ENCODE measurements at regions not wholly inside any gene's neighbourhood (a gene's known extent, or its start where the extent isn't known, plus 50 kb on each side); places are given as distances from the start of the nearest gene placed in this dataset.

DNA sequence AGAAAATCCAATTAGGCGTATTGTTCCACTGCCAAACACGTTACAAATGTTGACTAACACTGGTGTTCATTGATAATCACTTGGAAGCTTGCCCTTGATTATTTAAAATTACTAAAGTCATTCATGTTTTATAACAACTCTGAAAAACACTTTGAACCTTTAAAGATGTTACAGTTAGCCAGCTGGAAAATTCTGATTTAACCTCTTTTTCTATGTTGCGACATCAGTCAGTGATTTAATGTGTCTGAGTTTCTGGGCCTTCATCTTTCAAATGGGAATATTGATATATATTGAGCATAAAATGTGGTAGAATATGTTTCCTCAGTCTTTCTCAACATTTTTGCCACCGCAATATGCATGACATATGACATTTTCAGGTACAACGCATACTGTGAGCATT, 274.1 kb upstream of the TENM3 start:
- DNase-seq, result no peak

DNA sequence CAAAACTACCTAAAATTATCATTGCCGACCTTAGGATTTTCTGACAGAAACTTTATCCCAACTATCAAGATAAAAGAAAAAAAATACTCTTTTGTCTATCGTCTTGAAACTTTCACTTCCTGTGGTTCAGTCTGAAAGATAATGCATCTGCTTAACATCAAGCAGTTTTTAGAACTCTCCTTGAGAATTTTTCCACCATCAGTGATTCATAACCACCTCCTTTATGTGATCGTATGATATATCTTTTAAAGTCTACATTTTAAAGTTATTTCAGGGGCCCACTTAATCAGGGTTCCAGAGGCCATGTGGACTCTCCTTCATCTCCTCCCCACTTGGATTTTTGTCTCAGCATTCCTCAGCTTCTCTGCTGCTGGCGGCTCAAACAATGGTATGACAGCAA, 272.8 kb upstream of the TENM3 start:
- DNase-seq, result no peak

DNA sequence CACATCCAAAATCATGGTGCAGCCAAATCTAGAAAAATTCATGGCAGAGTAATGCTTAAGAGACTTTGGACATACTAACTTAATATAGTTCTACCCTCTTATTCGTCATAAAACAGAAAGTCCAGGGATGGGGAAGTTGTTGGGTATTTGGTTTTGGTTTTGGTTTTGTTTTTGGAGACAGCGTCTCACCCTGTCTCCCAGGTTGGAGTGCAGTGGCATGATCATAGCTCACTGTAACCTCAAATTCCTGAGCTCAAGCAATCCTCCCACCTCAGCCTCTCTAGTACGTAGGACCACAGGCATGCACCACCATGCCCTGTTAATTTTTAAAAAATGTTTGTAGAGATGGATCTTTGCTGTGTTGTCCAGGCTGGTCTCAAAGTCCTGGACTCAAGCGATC, 271.8 kb upstream of the TENM3 start:
- no peak for DNase-seq

DNA sequence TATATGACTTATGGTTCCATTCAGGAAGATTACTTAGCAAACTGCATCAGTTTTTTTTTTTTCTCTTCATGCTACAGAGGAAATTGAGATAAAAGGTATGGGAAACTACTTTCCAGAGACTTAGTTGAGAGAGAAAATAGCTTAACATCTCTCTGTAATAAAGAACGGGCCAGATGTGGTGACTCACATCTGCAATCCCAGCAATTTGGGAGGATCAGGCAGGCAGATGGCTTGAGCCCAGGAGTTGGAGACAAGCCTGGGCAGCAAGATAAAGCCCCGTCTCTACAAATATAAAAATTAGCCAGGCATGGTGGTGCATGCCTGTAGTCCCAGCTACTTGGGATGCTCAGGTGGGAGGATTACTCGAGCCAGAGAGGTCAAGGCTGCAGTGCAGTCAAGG, 271.2 kb upstream of the TENM3 start:
- no peak for DNase-seq

DNA sequence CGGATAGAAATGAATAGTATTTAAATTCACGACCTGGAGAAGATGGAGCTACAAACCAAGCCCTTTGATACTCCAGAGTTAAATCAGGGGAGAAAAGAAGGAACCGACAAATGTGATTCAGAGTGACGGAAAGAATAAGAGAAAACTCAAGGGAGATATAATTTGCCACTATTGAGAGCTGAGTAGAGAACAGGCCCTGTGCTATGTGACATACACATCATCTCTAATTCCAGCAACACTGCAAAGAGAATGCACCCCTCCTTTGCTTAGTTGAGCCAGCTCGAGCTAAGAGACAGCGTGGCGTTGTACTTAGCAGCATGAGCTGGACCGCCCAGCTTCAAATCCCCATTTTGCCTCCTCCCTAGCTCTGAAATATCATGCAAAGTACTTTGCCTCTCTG, 266.4 kb upstream of the TENM3 start:
- DNase-seq, result no peak

DNA sequence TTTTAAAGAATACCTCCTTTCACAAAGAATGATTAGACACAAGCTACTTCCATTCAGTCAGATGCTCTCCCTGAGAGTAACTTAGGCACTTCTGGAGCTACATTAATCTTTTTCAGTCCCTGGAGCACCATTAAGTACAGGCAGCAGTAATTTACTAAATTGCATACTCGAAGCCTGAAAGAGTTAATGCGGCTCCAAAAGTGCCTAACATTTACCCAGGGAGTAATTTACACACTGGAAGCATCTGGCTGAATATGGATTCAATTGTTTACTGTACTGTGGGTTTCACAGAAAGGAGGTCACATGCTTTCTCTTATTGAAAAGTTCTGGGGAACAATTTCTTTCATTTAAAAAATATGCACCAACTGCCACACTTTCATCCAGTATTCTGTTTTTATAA, 260.8 kb upstream of the TENM3 start:
- no peak for DNase-seq

DNA sequence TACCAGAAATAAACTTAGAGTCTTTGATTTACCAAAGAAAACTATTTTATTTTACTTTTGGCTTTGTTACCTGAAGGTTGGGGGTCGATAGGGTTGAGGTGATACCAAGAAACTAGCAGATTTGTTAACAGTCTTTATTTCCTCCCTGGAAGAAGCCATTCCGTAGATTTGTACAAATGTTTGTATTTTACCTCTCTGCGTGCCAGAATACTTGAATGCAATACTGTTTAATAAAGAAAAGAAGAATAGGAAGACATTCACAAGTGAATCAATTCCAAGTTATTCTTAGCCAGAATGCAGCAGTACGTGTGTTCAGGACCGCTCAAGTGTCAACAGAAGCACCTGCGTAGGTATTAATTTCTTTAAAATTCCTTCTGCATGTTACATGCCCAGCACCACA, 260.3 kb upstream of the TENM3 start:
- no peak for DNase-seq

DNA sequence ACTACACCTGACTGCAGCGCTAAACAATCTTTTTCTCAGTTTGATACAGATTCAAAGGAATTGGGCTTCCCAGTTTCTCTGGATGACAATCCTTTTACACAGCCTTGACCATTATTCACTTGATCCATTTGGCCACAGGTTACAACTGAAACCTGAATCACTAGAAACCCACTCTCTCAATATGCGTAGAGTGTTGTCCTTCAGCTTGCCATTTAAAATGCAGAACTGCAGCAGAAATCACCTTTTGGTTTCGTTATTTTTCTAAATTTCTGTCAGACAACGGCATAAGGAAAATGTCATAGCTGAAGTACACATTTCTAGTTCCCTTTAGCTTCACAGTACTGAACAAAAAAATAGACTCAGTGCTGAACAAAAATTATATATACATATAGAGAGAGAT, 255.8 kb upstream of the TENM3 start:
- no peak for DNase-seq

DNA sequence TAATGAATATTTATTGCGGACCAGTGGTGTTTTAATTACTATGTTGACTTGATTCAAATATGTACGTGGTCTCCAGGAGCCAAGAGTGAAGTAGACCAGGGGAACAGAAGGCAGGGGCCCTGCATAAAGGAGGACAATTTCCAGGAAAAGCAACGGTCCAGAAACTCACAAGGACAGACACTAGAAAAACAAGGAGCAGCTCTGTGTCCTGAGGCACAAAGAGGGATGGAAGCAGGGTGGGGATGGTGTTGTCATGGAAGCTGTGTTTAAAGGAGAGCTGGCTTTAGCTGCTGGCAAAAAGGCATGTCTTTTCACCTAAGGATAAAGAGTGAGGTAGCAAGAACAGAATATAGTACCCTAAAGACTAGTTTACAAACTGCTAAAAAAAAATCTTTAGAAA, 254.1 kb upstream of the TENM3 start:
- no peak for DNase-seq

DNA sequence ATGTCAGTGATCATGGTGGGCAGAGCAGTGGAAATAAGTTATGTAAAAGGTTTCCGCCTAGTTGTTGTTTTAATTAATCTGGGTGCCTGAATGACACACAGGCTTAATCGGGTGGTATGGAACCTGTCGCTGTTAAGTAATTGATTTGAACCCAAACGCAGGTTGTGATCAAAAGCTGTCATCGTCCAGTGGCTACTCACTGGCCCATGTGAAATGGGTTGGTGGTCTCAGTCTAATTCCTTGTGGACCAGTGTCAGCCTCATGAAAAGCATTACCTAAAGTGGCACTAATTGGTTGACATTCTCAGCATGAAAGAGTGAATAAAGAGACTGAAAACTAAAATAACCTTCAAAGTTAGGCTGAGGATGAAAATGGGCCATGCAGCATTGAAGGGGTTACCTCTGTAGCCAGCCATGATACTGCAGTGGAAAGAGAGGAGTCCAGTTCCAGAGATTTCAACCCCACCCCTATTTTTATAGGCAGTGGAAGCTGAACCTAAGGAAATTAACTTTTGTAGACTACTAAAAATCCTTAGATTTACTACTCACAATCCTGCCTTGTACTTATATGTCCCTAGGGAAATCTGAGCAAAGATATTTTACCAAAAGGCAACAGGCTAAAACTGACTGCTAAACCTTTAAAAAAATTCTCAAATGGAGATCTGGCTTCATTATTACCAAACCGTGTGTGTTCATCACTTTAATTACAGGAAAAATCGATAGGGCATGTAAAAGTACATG, 251.7 kb upstream of the TENM3 start:
- no peak for DNase-seq

DNA sequence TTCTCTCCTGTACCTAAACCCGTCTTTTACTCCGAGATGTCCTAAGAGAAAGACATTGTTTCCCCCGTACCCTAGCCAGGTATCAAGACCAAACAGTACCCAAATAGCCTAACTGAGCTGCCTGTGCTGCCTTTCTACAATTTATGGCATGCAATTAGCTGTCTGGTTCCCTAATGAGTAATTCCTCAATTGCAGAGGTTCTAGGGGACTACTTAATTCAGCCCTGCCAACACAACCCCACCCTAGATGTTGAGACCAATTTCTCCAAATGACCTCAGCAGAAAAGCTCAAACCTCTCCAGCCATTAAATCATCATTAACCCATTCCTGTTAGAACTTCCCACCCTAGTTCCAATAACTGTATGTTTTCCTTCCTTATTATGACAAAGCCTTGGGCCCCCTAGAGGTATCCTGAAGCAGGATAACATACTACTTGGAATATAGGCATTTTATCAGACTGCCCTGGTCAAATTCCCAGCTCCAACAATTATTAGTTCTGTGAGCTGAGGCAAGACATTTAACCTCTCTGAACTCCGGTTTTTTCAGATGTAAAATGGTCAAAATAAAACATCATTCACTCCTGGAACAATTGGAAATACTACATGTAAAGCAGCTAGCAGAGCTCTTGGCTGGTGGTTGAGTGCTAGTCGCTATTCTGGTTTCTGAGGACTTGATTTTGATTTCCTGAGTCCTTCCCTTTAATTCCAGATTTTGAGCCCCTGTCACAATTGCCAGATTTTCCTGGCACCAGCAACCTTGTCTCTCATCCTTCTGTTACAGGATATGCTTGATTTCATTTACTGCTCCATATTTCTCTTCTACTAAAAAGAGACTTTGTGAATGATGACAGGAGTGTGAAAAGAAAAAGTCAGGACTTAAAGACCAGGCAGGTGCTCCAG, 244.6 kb upstream of the TENM3 start:
- DNase-seq, result no peak

DNA sequence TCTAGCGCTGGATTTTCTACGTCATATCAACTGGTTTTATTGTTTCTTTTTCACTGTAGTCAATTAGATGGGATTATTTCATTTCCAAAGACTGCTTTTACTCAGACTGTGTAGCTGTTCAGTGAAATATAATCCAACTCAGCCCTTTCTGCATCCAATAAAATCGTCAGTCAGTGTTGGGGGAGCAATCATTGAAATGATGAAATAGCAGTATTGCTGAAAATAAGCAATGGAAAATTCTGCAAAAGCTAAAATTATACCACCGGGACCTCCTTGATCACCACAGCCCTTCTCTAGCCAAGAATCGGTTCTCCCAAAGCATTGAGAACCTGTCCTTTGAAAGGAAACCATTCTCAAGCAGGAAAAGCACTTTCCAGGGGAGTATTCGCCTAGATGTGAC, 243.1 kb upstream of the TENM3 start:
- DNase-seq, result no peak

DNA sequence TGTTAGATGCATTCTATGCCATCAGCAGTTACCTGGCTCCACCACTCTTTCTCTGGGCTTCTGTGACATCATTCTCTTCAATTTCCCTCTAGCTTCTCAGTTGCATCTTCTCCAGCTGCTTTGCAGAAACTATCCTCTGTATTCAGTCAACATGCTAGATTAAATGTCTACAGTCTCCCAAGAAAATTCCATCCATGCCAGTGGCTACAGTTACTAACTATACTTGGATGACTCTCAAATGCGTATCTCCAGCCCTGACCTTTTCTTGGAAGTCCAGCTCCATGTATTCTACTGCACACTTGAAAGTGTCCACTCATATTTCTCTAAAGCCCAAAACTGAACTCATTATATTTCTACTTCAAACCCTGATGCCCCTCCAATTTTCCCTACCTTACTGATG, 232.3 kb upstream of the TENM3 start:
- no peak for DNase-seq

DNA sequence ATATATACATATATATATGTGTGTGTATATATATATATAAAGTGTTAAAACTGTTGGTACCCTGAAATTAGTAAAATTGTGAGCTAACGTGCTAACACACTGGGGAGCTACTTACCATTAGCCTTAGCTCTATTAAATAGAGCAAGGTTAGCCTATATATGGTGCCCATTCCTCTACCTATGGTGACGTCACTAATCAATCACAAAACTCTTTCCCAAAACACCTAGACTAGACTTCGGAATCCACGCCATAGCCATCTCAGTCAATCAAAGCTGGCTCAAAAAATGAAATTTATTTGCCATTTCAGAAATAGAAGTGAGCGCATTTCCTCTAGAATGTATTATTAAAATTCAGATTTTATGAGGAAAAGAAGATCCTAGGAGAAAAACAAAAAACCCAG, 229.0 kb upstream of the TENM3 start:
- DNase-seq, result no peak

DNA sequence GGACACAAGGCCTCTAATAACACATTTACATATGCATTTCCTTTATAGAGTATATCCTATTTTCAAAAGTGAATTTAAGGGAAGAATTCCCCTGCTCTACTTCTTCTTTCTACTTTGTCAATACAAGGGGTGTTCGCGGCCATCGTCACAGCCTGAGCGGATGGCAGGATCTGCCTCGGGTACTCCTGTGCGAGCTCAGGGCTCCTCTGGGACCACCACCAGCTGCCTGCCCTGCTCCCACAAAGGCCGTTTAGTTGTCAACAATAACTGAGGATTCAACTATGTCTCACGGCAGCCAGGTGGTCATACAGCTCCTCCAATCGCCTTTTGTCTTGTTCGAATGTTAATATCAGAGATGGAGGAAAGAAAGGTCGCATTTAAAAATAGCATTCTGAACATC, 228.2 kb upstream of the TENM3 start:
- DNase-seq, result no peak

DNA sequence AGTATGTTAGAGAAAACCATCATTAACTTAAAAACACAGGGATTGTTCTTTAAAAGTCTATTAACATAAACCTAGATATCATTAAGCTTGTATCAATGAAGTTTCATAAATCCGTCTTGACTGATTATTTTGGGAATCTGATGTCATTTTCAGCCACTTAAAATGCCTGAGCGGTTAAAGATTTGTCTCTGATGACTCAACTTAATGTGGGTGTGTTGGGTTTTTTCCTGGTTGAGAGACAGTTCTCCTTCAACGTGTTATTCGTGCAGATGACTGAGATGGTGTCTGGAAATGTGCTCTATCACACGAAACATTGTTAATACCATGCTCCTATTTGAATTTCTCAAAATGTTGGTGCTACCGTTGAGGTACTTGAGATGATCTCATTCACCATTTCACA, 227.3 kb upstream of the TENM3 start:
- DNase-seq, result no peak

DNA sequence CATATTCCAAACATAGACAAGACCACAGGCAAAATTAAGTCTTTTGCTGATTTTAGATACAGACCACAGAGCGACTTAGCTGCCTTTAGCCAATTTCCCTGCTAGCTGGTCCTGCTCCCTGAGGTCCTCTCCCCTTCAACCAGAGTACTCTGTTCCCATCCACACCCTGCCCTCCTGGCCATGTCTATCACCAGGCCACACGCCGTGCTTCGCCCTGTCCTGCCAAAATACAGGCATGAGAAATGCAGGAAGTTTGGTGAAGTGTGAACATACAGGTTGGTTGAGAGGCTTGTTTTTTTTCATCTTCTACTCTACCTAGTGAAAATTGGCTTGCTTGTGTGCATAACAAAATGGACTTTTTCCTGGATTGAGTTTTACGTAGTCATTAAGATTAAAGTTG, 226.2 kb upstream of the TENM3 start:
- DNase-seq, result no peak

DNA sequence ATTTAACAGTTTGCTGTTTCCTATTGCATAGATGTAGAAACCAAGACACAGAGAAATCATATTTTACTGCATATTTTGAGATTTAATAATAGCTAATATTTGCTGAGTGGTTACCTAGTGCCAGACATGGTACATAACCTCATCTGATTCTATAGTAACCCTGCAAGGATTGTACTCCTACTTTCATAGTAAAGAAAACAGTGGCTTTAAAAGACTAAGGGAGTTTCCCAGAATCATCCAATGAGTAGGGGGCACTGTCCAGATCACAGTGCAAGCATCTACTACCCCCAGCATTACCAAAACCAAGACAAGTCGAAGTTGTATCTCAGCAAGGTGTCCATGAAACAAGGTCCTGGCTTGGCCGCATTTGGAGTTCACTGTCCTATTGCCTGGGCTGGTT, 224.5 kb upstream of the TENM3 start:
- DNase-seq, result no peak

DNA sequence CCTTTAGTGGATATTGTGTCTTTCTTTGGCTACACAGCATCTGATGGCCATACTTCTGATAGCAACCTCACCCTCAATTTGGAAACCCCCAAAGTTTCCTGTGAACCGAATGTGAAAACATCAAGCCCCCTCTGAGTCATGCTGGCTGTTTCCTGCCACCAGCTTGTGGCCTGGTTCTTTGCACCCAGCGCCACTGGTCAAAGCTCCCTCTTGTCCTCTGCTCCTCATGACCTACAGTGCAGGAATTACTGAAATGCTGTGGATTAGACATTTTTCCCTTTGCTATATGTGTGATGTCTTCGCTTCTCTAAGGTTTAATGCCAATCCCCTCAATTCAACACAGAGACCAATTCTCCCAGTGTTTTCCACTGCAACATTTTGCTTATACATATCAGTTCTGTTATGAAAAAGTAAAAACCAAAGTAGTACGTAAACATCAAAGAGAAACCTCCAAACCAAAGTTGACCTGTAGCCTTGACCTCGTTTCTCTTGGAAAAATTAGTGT, 224.0 kb upstream of the TENM3 start:
- peak; percentile 47 for DNase-seq

DNA sequence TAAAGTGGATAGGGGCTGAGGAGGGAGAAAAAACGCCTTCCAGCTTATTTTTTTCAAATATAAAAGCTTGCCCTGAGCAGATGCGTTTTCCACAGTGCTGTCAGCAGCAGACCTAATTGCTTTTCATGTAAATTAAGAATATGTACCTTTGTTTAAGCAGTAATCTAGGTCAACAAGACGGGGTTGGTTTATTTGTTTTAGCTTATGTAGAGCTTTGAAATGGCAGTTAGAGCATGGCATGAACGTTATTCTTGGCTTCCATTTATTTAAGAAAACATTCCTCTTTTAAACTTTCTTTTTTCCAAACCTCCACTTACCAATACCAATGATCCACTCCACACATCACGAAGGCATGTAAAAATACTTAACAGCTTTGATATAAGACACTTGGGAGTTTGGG, 220.3 kb upstream of the TENM3 start:
- DNase-seq, result no peak

DNA sequence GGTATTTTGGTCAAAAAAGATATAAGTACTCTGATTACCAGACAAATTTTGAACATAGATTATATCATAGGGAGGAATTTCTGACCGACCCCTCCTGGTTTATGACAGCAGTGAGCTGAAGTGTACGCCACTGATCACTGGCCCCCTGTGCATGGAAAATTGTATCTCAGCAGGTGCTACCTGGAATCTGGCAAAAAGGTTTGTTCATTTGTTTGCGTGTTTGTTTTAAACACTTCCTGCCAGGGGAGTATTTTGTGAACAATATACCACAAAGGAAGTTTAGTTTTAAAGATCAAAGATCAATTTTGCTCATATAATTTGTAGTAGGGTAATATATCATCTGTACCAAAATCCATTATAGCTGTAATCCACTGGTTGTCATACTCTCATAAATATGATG, 219.7 kb upstream of the TENM3 start:
- no peak for DNase-seq

DNA sequence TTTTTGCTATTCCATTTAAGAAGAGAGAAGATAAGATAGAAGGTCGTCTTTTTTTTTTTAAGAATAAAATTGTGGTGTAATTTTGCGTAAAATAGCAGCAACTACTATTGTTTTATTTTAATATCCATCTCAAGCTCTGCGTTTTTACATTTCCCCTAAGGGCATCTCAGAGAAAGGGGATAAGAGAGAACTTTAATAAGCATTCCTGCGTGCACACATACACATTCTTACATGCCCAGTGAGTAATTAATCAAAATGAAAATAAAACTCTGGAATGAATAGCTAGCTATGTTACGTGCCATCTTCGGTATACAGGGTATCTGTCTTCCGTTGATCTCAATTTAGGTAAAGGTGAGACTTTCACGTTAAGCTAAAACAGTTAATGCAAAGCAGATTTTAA, 200.3 kb upstream of the TENM3 start:
- no peak for DNase-seq

DNA sequence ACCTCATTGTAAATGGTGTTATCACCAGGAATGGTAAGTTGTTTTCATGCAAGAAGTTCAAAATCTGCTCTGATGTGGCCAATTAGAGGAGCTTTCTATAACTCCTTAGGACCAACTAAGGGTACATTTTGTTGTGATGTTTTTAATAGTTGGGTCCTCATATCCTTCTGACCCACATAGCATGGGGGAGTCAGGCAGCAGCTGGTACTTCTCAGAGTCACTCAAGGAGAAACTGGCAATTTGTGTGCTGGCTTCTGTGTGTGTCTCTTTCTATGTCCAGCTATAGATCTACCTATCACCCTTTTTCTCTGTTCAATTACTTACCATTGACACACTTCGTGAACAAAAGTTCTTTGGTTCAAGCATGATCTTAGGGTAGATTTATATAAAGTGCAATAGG, 194.3 kb upstream of the TENM3 start:
- no peak for DNase-seq

DNA sequence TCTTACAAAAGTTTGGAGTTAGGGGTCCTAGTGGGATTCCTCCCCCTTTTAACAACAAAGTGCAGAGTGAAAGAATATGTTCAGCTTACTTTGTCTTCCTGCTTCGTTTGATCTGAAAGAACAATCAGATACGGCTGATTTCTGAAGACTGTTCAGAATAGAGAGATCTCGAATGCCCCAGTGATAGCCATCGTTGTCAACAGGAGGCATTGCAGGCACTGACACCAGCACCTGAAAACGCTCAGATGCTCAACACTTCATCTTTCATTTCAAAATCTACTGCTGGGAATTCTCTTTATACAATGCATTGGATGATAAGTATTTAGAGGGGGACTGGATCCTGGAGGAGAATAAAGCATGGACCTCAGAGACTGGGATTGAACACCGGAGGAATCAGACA, 186.3 kb upstream of the TENM3 start:
- DNase-seq, result no peak

DNA sequence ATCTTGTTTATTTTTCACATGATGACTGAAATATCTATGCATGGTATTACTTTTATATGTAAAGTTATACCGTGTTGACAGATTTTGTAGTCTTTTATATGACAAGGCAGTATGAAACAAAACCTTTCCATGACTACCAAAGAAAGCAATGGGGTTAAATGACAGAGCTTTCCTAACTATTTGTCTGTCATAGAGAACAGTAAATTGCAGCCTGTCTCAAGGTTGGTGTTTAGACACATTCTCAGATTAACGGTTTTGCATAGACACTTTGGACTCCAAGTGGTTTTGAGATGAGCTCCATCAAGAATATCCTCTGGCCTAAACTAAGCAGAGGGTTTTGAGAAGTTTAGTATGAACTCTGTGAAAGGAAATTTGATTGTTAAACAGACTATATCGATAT, 180.7 kb upstream of the TENM3 start:
- DNase-seq, result no peak
